GM04503 (cell line): ENCODE measurements at regions not wholly inside any gene's neighbourhood (a gene's known extent, or its start where the extent isn't known, plus 50 kb on each side); places are given as distances from the start of the nearest gene placed in this dataset.
"Not testable (repeated sequence)": the region's sequence is repeated elsewhere in the genome, so short reads cannot be mapped to it uniquely, and the experiment has no call there.

Experiments
- DNase-seq: peaks from one replicate; pipeline ENCODE4 v3.0.0-alpha.2; 2012; ENCODE audit warnings: low read depth

DNA sequence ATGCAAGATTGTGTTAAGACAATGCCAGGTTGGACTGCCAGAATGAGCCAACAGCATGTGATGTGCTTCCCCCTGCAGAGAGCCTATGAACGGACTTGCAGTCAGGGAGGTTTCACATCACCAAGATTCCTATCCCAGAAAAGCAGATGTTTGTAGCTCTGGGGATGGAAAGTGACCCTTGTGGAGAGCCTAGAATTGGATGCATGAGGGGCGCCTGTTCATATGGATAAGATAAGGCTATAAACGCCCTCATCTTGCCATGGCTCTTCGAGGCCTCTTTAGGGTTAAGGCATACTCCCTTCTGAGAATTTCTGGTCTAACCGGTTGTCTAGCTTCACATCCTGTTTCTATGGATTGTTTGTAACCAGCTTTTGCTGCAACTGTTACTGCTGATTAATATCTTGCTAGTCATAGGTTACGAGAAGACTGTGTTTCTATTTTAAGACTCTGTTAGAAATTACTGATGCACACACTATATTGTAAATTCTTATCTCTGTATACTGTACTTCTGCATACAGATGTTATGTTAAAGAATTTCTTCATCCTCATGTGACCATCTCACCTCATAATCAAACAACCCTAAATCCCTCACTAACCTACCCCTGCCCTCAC, 295.8 kb downstream of the PTGER3 start:
- not testable (repeated sequence) for DNase-seq

DNA sequence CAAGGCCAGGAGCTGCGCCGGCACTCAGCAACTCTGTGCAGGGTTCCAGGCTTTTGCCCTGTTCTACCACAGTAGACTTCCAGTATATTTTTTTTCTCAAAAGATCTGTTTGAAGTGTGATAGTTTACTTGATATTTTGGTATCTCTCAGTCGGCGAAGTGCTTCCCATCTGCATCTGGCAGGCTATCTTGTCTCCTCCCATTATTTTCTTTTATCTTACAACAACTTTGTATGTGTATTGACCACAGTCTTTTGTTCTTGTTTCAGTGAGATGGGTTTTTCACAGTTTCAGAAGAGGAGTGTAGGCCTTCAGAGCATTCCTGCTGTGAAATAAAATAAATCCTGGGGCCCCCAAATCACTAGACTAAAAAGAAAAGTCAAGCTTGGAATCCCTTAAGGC, 292.9 kb downstream of the PTGER3 start:
- no peak for DNase-seq

DNA sequence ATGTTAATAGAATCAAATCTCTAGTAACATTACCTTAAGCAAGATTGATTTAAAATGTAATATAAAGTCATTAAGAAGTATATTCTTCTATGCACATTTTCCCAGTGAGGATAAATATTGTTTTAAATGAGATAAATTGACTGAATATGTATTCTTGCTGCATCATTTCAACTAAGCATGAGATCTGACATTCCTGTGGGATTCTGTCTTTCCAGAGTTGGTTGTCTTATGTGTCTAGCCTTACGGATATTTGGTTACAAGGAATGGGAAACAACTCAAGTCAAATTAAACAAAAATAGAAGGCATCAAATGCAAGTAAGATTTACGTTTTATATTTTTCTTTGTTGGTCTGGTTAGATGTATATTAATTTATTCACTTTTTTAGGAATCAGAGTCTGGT, 287.5 kb downstream of the PTGER3 start:
- peak; percentile 23 for DNase-seq

DNA sequence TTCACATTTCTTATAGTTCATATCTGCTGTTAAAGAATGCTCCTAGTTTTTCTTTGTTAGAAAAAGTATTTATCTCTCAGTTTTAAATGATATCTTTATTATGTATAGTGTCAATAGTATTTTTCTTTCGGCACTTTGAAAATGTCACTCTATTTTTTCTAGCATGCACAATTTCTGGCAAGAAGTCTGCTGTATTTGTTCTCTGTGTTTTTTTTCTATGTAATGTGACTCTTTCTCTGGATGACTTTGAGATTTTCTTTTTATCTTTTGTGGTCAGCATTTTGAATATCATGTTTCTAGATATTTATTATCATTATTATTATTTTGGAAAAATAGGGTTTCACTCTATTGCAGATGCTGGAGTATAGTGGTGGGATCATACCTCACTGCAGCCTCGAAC, 285.2 kb downstream of the PTGER3 start:
- DNase-seq = no peak

DNA sequence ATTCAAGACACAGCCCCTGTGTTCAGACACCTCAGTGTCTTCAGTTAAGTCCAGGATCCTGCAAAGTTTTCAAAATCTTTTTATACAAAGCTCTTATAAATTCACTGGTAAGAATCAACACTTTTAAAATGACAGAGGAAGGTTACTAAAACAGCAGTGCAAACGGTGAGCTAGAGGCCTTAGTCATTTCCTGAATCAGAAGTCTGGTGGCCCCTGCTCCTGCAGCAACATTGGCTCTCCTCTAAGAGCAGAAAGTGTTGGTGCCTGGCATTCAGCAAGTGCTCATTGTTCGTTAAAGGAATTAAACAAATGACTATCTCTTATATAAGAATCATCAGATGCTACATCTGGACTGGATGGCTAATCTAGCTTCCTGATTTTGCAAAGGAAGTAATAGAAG, 282.9 kb downstream of the PTGER3 start:
- no peak for DNase-seq

DNA sequence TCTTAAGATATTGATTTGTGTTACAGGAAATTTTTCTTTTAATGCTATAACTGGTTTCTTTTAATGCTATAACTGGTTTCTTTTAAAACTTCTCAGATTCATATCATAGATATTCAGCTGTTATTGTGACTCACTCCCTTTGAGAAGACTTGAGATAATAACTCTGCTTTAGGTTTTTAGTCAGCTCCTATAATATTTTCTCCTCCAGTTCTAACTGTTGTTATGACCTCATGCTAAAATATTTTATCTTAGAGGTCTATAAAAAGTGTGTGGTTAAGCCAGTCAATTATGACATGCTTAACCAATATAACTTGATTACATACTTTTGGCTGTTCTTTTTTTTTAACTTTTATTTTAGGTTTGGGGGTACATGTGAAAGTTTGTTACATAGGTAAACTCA, 280.2 kb downstream of the PTGER3 start:
- DNase-seq = peak; percentile 53

DNA sequence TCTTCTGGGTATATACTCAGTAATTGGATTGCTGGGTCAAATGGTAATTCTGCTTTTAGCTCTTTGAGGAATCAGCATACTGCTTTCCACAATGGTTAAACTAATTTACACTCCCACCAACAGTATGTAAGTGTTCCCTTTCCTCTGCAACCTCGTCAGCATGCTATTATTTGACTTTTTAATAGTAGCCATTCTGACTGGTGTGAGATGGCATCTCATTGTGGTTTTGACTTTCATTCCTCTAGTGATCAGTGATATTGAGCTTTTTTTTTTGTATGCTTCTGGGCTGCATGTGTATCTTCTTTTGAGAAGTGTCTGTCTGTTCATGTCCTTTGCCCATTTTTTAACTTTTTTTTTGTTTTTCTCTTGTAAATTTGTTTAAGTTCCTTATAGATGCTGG, 279.4 kb downstream of the PTGER3 start:
- peak; percentile 19 for DNase-seq

DNA sequence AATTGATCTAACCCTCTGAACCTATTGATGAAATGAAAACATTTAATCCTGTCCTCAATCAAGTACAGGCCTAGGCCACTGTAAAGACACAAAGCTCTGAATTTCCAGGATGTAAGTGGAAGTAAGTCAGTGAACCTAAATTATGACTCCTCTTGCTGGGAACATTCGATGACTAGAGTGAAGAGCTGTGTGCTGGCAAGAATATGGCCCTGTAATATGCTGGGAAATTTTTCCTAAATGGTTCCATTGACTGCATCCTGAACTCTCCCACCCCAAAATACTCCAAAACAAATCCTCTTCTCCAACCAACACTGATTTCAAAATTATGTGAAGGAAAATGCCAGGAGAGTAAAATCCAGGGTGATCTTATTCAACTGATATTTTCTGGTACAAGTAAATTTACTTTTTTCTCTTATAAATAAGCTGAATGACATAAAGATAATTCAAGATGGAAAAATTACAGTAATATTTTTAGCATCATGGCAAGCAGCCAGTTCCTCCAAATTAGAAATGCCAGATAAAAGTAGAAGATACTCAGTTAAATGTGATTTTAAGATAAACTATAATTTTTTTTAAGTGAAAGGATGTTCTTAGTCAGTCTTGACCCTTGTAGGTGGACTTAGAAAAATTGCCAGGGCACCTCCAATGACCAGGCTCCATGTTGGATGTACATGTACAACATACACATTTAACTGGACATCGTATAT, 269.4 kb downstream of the PTGER3 start:
- DNase-seq = no peak

DNA sequence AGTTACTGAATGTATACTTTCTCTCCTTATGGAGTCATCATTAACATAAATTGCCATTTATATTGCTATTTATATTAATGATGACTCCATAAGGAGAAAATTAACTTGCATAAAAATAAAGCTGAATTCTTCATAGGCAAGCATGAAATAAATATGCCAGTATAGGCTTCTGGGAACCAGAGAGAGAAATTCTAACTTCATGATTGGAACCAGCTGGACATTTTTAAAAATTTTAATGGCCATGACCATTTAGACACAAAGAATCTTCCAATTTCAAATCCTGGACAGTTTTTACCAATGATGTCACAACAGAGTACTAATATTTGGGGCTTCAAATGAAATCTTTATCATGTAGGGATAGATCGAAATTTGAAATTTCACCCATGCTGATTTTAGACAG, 268.7 kb downstream of the PTGER3 start:
- no peak for DNase-seq

DNA sequence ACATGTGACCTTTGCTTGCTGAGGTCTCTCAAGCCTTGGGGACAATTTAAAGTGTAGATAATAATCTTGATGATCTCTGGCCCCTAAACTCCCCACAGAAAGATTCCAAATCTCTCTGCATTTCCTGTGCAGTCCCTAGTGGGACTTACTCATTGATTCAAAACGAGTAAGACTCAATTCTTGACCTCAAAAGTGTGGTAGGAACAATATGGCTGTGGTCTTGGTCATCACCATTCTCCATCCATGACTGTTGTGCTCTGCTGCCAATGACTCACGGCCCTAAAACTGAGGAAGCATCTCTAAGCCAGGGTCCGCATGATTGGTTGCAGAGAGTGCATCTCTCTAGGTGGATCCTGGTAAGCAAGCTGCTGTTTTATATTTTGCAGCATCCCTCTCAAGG, 268.0 kb downstream of the PTGER3 start:
- DNase-seq = peak; percentile 90

DNA sequence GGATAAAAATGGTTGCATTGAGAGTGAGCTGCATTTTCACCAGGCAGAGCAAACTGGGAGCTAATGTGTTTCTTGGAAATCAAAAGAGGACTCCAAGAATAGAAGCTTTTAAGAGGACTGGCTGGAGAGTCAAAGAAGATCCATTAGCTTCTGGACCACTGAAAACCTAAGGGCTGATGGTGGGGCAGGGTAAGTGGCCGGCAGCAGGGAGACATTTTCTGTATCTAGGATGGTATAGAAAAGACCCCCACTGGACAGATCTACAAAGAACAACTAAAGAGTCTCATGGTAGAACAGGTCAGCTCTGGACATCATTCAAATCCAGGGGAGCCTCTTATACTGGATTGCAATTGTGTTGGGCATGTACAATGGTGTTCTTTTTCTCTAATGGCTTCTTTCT, 262.3 kb downstream of the PTGER3 start:
- DNase-seq = no peak

DNA sequence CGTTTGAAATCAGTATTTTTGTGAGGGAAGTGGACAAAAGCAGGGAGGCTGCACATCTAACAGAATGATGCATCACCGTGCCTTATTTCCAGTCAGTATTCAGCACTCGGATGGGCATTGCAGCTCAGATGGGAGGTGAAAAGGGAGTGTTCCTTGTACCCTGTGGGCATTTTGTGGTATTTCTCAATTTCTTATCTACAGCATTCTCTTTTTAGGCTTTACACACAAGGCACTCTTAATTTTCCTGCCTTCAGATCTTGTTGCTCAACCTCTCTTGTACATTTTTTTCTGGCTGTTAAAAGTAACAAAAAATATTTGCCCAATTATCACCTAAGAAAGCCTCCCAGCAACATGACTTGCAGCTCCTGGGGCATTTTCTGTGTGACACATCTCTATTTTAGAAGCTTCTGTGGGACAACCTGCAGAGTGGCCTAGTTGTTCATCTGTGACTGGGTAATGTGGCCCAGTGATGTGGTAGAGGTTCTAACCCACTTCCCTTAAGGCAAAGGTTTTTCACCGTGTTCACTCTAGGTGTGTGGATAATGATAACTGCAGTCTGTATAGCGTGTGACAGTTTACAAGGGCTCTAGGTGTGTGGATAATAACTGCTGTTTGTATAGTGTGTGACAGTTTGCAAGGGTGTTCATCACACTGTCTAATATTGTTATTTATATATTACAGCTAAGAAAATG, 257.2 kb downstream of the PTGER3 start:
- DNase-seq = no peak

DNA sequence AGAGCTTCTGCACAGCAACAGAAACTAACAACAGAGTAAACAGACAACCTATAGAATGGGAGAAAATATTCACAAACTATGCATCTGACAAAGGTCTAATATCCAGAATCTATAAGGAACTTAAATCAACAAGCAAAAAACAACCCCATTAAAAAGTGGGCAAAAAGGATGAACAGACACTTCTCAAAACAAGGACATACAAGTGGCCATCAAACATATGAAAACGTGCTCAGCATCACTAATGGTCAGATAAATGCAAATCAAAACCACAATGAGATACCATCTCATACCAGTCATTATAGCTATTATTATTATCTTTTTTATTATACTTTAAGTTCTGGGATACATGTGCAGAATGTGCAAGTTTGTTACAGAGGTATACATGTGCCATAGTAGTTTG, 252.6 kb downstream of the PTGER3 start:
- DNase-seq = not testable (repeated sequence)

DNA sequence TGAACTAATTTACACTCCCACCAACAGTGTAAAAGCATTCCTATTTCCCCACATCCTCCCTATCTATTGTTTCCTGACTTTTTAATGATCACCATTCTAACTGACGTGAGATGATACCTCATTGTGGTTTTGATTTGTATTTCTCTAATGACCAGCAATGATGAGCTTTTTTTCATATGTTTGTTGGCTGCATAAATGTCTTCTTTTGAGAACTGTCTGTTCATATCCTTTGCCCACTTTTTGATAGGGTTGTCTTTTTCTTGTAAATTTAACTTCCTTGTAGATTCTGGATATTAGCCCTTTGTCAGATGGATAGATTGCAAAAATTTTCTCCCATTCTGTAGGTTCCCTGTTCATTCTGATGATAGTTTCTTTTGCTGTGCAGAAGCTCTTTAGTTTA, 251.3 kb downstream of the PTGER3 start:
- not testable (repeated sequence) for DNase-seq

DNA sequence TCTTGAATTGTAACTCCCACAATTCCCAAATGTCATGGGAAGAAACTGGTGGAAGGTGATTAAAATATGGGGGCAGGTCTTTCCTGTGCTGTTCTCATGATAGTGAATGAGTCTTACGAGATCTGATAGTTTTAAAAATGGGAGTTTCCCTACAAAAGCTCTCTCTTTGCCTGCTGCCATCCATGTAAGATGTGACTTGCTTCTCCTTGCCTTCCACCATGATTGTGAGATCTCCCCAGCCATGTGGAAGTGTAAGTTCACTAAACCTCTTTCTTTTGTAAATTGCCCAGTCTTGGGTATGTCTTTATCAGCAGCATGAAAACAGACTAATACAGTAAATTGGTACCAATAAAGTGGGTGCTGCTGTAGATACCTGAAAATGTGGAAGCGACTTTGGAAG, 245.0 kb downstream of the PTGER3 start:
- DNase-seq = not testable (repeated sequence)

DNA sequence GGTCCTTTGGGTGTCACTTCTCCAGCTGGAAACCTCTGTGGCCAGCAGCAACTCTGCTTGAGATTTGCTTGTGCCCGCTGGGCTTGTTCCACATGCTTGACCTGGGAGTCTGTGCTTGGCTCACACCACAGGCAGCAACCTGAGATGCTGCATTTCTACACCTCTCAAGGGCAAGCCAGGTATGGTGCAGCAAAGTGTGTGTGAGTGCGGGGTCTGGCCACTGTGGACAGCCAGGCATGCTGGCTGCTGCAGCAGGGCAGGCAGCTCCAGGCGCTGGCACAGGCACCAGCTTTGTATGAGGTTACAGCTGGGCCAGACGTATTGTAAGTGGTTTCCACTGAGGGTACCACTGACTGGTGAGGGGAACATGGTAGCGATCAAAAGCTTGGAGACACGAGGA, 242.0 kb downstream of the PTGER3 start:
- DNase-seq = no peak

DNA sequence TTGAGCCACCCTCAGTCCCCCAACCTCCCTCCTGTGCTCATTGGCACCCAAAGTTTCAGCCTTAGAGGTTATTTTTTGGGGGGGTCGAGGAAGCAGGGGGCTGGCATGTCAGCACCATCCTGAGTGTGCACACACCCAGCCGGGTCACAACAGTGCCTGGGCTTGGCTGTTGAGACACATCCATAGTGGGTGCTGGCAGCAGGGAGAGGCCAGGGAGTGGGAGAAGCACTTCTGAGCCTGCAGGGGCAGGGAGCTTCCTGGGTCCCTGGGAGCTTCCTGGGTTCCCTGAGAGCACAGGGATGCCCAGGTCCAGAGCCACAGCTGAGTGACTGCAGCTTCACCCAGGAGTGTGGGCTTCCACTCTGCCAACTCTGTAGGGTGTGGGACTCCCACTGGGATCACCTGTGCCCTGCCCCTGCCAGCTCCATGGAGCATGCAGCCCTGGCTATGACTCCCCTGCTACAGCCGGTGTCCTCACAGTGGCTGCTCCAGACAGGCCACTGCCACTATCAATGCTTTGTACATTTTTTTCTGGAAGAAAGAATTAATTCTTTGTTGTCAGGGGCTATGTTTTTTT, 240.4 kb downstream of the PTGER3 start:
- no peak for DNase-seq

DNA sequence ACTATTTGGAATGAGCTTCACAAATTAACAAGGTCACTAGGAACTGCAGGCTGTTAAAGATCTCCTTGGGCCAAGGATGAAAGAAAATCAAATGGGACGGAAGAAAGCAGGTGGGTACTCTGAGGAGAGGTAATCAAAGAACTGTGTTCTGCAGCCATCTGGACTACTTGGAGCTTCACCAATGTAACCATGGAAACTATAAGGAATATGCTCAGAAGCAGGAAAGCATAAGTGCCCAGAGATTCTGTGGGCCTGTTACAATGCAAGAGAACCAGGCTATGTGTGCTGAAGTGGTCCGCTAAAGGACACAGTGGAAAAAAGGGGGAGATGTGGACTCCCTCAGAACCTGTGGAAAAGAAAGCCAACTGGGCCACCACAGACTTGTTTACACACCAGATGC, 238.5 kb downstream of the PTGER3 start:
- DNase-seq = no peak

DNA sequence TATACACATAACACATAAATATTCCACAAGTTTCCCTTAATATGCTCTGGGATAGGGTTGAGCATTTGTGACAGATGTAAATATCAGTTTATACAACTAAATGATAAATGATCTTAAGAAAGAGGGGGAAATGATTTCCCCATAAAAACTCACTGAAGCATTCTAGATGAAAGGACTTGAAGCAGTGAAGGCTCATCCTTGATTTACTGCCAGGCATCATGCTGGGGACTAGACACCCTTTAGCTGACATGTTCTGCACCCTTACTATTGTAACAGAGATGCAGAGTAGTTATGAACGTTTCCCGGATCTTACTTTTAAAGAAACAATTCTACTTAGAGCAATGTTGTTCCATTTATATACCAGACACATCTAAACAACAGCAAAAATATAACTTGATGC, 235.8 kb downstream of the PTGER3 start:
- DNase-seq = no peak

DNA sequence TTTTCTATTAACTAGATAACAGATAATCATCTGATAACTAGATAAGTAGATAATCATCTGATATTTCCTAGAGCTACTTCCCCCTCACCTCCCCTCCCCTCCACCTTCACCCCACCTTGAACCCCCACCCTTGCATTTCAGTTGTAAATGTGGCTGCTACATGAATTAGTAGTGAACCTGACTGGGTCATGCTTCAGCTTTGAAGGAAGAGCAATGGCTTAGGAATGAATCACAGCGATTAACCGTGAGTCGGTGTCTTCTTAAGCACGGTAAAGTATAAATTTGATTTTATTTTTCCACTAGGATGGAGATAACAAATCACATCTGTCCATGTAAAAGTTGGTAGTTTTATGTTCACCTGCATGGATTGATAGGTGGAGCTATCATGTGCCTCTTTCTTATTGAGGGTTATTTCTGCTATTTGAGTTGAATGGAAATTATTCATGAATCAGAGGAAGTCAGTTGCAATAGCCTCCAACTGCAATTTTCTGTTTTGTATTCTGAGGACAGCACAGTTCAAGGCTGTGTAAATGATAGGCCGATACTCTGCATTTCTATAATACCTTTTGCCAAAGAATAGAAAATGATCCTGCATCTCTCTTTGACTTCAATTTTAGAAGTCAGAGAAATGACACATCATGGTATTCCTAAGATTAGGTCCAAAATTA, 235.0 kb downstream of the PTGER3 start:
- DNase-seq = no peak

DNA sequence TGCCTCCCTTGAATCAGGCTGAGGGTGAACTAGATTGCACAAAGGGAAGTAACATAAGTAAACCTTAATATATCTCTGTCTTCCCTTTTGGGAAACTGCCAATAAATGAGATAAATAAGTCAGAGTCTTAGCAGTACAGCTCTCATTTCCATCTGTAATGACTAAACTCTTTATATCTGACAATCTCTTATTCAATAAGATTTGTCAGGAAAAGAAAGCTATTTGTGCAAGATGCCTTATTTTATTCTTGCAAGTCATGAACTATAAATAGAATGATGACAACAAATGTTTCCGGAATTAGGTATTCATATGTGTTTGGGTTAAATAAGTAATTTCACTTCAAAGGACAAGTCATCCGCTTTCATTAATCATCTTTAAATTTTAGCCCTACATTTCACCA, 229.2 kb downstream of the PTGER3 start:
- DNase-seq = no peak

DNA sequence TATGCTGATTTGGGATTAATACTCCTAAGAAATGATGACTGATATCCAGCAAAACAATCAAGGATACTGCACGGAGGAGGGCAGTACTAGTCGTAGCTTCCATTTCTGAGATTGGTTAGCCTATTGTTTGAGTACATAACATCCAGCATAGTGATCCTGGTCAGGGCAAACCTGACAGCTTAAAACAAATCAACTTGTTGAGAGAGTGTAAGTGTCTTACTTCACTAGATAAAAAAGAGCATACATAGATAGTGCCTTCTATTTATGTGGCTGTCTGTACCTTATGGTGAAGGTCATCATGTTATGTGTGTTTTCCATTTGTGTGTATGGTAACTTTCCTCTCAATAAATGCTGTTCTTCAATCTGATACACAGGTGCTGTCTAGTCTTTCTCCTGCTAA, 228.4 kb downstream of the PTGER3 start:
- DNase-seq = no peak

DNA sequence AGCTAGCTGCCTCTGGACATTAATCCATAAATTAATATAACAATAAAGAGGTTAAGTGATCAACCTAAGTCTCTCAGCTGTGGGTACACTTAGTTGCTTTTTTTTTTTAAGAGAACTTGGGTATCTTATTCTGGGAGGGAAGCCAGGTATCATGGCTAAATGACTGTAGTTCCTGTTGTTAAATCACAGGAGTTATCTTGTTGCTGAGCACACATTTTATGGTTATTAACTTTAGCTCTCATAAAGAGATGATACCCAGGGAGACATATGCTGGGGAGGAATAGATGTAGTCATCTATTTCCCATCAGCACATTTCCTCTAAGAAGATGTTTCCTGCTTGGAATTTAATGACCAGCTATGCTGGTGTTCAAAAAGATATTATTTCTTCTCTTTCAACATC, 227.8 kb downstream of the PTGER3 start:
- no peak for DNase-seq
